ENCODE measurements at regions not wholly inside any gene's neighbourhood (a gene's known extent, or its start where the extent isn't known, plus 50 kb on each side); places are given as distances from the start of the nearest gene placed in this dataset.
A peak's percentile ranks its signal among the peaks of the same experiment; 100 is the strongest.
"Not testable (repeated sequence)": the region's sequence is repeated elsewhere in the genome, so short reads cannot be mapped to it uniquely, and the experiment has no call there.

- no peak for DNase-seq (ENCODE audit: low read depth)
These were observed 352.5 kb downstream of the KCNJ2 start for GRCh38 chr17:70521821-70522256.

GRCh38 chr17:70523426-70523825, 354.1 kb downstream of the KCNJ2 start:
- no peak for DNase-seq (ENCODE audit: low read depth)

GRCh38 chr17:70525035-70525434, 355.7 kb downstream of the KCNJ2 start:
- not testable (repeated sequence) for DNase-seq (ENCODE audit: low read depth)

- DNase-seq (ENCODE audit: low read depth): no peak
These were observed 356.6 kb downstream of the KCNJ2 start for GRCh38 chr17:70525961-70526360.

DNA sequence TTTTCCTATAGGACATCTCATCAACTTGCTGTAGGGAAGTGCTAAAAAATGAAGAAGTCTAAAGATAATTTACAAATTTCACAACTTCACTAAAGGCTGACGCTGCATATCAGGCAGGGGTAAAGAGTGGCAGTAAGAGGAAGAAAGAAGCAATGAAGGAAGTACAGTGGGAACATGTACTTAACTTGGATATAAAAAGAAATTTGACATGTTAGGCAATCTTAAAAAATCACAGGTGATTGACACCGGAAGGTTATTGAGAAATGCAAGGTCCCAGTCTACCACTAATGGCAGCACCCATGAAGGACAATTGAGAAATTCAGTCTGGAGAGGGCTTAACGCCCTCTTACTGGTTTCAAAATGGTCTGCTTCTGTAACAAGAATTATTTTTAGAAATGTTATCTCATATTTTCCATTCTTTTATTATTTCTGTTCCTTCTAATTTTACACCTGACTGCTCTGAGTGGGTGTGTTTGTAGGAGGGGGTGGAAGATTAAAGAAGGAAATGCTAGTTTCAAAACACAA, 358.1 kb downstream of the KCNJ2 start:
- DNase-seq (ENCODE audit: low read depth): no peak

DNA sequence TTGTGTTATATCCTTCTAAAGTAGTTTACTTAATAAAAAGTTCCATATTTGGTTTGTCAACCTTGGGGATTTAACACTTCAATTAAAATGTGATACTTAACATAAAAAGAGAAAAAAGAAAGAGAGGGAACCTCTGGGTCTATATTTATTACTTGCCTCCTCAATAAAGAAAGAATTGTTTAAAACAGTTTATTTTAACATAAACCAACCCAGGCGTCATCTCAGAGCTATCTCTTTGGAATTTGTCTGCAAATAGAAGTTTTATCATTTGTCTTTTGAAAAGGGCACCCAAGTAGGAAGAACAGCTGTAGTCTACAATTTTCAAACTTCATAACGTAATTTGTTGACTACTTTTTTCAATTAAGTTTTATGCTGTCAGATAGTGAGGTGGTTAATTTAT, 364.1 kb downstream of the KCNJ2 start:
- DNase-seq (ENCODE audit: low read depth): no peak

- DNase-seq (ENCODE audit: low read depth): no peak
These were observed 366.7 kb downstream of the KCNJ2 start for GRCh38 chr17:70535986-70536385.

DNA sequence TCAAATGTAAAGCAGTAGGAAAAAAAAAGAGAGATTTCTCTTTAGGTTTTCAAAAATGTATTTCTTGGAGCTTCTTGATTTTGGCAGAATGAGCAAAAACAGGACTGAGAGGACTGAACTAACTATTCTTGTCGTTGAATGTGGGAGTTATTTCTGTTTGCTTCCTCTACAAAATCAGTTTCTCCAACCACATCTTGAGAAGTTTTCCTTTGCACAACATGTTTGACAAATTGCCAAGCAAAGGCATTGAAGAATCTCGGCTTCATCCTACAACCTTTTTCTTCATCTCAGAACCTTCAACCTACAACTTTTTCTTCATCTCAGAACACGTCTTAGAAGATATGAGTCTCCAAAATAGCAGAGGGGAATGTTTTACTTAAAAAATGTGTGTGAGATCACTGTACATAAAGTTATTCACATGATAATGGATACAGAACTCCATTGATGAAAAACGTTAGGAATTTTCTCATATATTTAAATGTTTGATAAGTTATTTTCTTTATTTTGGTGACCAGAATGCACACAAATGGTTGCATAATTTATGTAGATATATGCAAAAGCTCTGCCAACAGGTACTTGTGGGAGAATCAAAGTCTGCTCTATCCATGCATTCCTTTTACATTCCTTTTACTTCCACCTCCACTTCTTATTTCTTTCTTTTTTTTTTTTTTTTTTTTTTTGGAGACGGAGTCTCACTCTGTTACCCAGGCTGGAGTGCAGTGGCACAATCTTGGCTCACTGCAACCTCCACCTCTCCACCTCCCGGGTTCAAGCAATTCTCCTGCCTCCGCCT, 370.0 kb downstream of the KCNJ2 start:
- no peak for DNase-seq (ENCODE audit: low read depth)

- no peak for DNase-seq (ENCODE audit: low read depth)
These were observed 373.5 kb downstream of the KCNJ2 start for GRCh38 chr17:70542876-70543275.

DNA sequence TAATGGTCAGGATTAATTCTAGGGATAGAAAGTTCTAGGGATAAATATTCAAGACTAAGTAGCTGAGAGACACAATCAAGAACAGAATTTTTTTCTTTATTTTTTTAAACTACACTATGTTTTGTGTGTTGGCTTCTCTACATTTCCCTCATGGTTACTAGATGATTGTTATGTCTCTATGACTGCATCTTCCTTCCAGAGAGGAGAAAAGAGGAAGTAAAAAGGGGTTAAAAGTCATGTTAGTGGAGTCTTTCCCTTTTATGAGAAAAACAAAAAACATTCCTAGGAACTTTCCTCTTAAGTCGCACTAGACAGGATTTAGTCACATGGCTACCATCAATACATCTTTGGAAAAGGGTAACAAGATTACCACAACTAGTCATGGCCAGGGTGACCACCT, 375.0 kb downstream of the KCNJ2 start:
- DNase-seq (ENCODE audit: low read depth): no peak

- peak; percentile 28 for DNase-seq (ENCODE audit: low read depth)
These were observed 383.1 kb downstream of the KCNJ2 start for GRCh38 chr17:70552230-70552981.

DNA sequence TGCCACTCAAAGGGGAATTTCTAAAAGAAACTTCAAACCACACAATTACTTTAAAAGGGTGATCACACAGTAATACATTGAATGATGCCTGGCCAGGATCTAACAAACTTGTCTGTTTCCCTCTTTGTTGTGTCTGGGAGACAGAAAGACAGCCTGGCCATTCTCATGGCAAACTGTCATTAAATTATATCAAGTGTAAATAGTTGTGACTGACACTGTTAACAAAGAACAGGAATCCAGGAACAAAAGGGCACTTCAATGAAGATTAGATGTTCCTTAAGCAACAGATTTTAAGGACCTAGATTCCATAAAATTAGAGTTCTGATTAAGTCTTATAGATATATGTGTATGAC, 383.6 kb downstream of the KCNJ2 start:
- DNase-seq (ENCODE audit: low read depth): no peak

DNA sequence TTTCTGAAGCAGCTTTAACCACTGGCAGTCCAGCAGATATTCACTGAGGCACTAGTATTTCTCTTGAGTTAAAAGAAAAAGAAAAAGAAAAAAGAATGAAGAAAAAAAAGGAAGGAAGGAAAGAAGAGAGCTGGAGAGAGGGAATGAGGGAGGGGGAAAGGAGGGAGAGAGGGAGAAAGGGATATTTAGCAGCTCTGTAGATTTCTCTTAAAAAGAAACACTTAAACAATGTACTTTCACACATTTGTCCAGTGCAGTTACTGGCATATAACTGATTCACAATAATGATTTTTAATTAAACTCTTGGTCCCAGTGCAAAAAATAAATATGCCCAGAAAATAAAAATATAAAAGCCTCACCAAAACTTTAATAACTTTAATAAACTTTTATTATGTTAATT, 386.4 kb downstream of the KCNJ2 start:
- no peak for DNase-seq (ENCODE audit: low read depth)

DNA sequence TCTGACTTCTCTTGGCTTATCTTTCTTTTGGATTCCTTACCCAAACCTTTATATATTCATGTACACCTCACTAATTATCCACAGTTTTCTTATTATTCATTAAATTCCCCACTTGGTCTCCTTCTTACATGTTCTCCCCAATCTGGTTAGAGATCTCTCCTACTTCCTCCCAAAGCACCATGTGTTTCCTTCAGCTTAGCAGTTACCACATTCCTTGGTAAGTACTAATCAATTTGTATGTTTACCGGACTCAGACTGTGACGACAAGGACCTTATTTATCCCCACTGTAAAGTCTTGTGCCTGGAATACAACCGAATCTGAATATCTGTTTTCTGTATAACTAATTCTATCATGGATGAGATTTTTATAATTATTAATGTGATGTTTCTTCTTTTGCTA, 389.5 kb downstream of the KCNJ2 start:
- no peak for DNase-seq (ENCODE audit: low read depth)

GRCh38 chr17:70560471-70560870, 391.1 kb downstream of the KCNJ2 start:
- DNase-seq (ENCODE audit: low read depth): no peak

DNA sequence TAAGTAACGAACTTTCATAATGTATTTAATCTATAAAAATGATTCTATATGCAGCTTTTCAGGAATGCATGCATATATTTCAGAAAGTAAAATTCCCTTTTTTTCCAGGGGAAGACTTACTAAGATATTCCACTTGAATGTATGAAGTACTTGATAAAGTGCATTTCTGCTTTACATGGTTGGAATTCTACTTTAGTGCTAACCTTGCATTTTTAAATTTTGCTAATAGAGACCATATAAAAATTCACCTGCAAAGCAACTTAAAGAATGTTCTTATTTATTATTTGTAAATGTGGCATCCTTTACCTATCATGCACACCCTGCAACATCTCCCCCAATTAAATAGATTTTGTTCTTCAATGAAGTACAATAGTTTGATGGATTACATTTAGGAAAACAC, 392.8 kb downstream of the KCNJ2 start:
- no peak for DNase-seq (ENCODE audit: low read depth)

- DNase-seq (ENCODE audit: low read depth): no peak
These were observed 394.0 kb downstream of the KCNJ2 start for GRCh38 chr17:70563281-70563820.

- no peak for DNase-seq (ENCODE audit: low read depth)
These were observed 394.8 kb downstream of the KCNJ2 start for GRCh38 chr17:70564006-70564620.

DNA sequence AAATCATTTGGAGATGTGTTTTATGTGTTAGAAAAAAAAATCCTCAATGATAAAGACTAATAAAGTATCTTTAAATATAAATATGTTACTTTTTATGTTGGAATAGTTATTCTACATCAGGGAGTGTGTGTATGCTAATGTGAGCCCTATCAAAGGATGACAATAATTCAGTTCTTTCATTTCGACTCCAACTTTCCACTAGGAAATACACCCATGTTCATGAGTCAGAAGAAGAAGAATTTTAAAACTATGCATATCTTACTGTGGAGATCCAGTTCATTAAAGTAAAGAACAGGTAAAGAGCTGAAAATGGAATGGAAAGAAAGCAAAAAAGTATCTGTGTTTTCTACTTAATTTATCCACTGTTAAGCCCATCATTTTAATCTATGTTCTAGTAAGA, 399.8 kb downstream of the KCNJ2 start:
- no peak for DNase-seq (ENCODE audit: low read depth)

DNA sequence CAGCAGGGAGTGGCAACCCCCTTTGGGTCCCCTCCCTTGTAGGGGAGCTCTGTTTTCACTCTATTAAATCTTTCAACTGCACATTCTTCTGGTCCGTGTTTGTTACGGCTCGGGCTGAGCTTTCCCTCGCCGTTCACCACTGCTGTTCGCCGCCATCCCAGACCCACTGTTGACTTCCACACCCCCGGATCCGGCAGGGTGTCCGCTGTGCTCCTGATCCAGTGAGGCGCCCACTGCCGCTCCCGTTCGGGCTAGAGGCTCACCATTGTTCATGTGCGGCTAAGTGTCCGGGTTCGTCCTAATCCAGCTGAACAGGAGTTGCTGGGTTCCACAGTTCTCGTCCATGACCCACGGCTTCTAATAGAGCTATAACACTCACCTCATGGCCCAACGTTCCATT, 408.1 kb downstream of the KCNJ2 start:
- DNase-seq (ENCODE audit: low read depth): no peak

- no peak for DNase-seq (ENCODE audit: low read depth)
These were observed 412.1 kb downstream of the KCNJ2 start for GRCh38 chr17:70581459-70581858.

DNA sequence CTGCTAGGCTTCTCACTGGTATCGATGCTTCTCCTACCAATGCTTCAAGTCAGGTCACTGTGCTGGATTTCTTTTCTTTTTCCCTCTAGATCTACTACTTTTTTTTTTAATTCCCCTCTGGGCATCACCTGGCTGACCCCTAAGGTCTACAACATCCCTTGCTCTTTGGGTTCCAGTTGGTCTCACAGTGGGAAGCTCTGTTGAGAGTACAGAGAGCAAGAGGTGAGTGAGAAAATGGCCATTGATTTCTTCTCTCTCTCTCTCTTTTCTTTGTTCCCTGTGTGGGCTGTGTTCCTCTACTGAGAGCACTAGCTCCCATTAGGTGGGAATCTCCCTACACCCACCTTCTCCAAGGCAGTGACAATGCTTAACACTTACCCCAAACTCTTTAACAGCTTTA, 413.4 kb downstream of the KCNJ2 start:
- no peak for DNase-seq (ENCODE audit: low read depth)

- DNase-seq (ENCODE audit: low read depth): no peak
These were observed 414.9 kb downstream of the KCNJ2 start for GRCh38 chr17:70584255-70584654.
